CD4-positive, alpha-beta T cell (primary cell): ENCODE measurements at regions not wholly inside any gene's neighbourhood (a gene's known extent, or its start where the extent isn't known, plus 50 kb on each side); places are given as distances from the start of the nearest gene placed in this dataset.

ENCODE experiments used
- ATAC-seq: fragments of 200-7000 bp; cut with Tn5 transposase; one replicate; pipeline ENCODE4 v1.10.0; 2022; ENCODE audit warnings: mild to moderate bottlenecking; ENCODE audit not compliant: poor library complexity
- CTCF ChIA-PET: fragments of 350-600 bp; sonication (Branson Sonifier 250); formaldehyde crosslinking; loops from one replicate; lab custom pipeline; 2021; ENCODE audit warnings: antibody characterized with exemption, inconsistent platforms; lab: Charles Lee
- POLR2A ChIA-PET: fragments of 350-600 bp; sonication (Branson Sonifier 250); formaldehyde crosslinking; loops from one replicate; lab custom pipeline; 2021; ENCODE audit warnings: antibody characterized with exemption, inconsistent platforms; lab: Charles Lee
- DNase-seq, 14 experiments: peaks; one replicate each; pipeline ENCODE4 v3.0.0-alpha.2; 2013 to 2020; ENCODE audit warnings: mixed read lengths in 2 of 14
- H3K27ac ChIP-seq, 2 donors: one replicate each; pipeline versions ENCODE4 v1.5.1 to v1.7.0; 2013; ENCODE audit warnings: low read length in 2 of 2, low read depth in 1 of 2, mild to moderate bottlenecking in 1 of 2
- H3K27me3 ChIP-seq, 2 experiments: 1 replicate in 1 of 2; 2 replicates in 1 of 2; pipeline versions ENCODE4 v1.6.1 to v1.7.0; 2013; ENCODE audit warnings: low read length in 2 of 2, control low read depth in 1 of 2, mild to moderate bottlenecking in 1 of 2, moderate library complexity in 1 of 2; ENCODE audit not compliant: insufficient read depth in 2 of 2, control insufficient read depth in 1 of 2
- H3K36me3 ChIP-seq: one replicate; pipeline ENCODE4 v1.6.1; 2013; ENCODE audit warnings: low read length, control low read depth; ENCODE audit not compliant: insufficient read depth
- H3K4me1 ChIP-seq: one replicate; pipeline ENCODE4 v1.6.1; 2013; ENCODE audit warnings: low read length, control low read depth; ENCODE audit not compliant: insufficient read depth
- H3K4me3 ChIP-seq: one replicate; pipeline ENCODE4 v1.5.1; 2013; ENCODE audit warnings: mild to moderate bottlenecking, low read length, moderate library complexity
- H3K9me3 ChIP-seq, 2 experiments: 1 replicate in 1 of 2; 2 replicates in 1 of 2; pipeline versions ENCODE4 v1.6.1 to v1.7.0; 2013; ENCODE audit warnings: low read length in 2 of 2, mild to moderate bottlenecking in 2 of 2, control low read depth in 1 of 2, moderate library complexity in 1 of 2; ENCODE audit not compliant: control insufficient read depth in 1 of 2, insufficient read depth in 1 of 2
- H3K27ac Mint-ChIP-seq: one replicate; pipeline ENCODE4 v1.8.0; 2020; ENCODE audit warnings: mixed read lengths
- H3K27me3 Mint-ChIP-seq: one replicate; pipeline ENCODE4 v1.8.0; 2021; ENCODE audit warnings: mixed read lengths
- H3K36me3 Mint-ChIP-seq: one replicate; pipeline ENCODE4 v1.8.0; 2021; ENCODE audit warnings: low read depth, mixed read lengths
- H3K4me1 Mint-ChIP-seq: one replicate; pipeline ENCODE4 v1.8.0; 2021; ENCODE audit warnings: low read depth, mixed read lengths
- H3K4me3 Mint-ChIP-seq: one replicate; pipeline ENCODE4 v1.8.0; 2020; ENCODE audit warnings: mild to moderate bottlenecking, mixed read lengths
- H3K9me3 Mint-ChIP-seq: one replicate; pipeline ENCODE4 v1.8.0; 2020; ENCODE audit warnings: mixed read lengths
- intact Hi-C, 2 experiments: fragments of 100-400 bp; cut with DNase I in 1 of 2; cut with micrococcal nuclease in 1 of 2; formaldehyde crosslinking; loops; one replicate each; pipeline versions ENCODE4 v1.15.1 to v1.9.0; 2023 to 2025; cut with DNase I, micrococcal nuclease
- TF ChIP-seq, protein P1 (sequence below): fragments of 200-600 bp; IDR thresholded peaks from one replicate; pipeline ENCODE4 v1.8.0; 2022; ENCODE audit warnings: antibody characterized with exemption, mild to moderate bottlenecking

GRCh38 chr3:66581256-66581655 is 80.4 kb upstream of the LRIG1 start:
- no peak overlapping the region for H3K4me3 Mint-ChIP-seq
- DNase-seq (no peak), ATAC-seq (no peak)
- POLR2A ChIA-PET = no interaction called here
- Histone ChIP-seq H3K4me3 (no peak overlapping the region), H3K27me3 (peaks cover 5 to 6% of the 10 kb centered on the region in 2 experiments), H3K9me3 (no peaks in the 10 kb centered on the region), H3K27ac (no peak overlapping the region), H3K36me3 (no peaks in the 10 kb centered on the region), H3K4me1 (peaks cover 19% of the 10 kb centered on the region)
- H3K4me1 Mint-ChIP-seq = peaks cover 15% of the 10 kb centered on the region
- intact Hi-C loops = no loop called here
- H3K27ac Mint-ChIP-seq = no peak overlapping the region
- H3K36me3 Mint-ChIP-seq = no peaks in the 10 kb centered on the region
- H3K27me3 Mint-ChIP-seq = peaks cover 14% of the 10 kb centered on the region
- CTCF ChIA-PET = interaction anchor here (0.7 kb wide), 1 partner anchor 1083 kb away, joined by 3 read pairs; no protein-coding TSS in a partner anchor
- no peaks in the 10 kb centered on the region for H3K9me3 Mint-ChIP-seq
- TF ChIP-seq, protein P1, sequence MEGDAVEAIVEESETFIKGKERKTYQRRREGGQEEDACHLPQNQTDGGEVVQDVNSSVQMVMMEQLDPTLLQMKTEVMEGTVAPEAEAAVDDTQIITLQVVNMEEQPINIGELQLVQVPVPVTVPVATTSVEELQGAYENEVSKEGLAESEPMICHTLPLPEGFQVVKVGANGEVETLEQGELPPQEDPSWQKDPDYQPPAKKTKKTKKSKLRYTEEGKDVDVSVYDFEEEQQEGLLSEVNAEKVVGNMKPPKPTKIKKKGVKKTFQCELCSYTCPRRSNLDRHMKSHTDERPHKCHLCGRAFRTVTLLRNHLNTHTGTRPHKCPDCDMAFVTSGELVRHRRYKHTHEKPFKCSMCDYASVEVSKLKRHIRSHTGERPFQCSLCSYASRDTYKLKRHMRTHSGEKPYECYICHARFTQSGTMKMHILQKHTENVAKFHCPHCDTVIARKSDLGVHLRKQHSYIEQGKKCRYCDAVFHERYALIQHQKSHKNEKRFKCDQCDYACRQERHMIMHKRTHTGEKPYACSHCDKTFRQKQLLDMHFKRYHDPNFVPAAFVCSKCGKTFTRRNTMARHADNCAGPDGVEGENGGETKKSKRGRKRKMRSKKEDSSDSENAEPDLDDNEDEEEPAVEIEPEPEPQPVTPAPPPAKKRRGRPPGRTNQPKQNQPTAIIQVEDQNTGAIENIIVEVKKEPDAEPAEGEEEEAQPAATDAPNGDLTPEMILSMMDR = no peak

- peaks cover 5 to 12% of the 10 kb centered on the region in 2 experiments for H3K27me3 ChIP-seq
- peaks cover 14% of the 10 kb centered on the region for H3K27me3 Mint-ChIP-seq
- no peak overlapping the region for H3K27ac Mint-ChIP-seq
- ChIA-PET POLR2A (no interaction called here), CTCF (interaction anchor here (0.5 kb wide), 1 partner anchor 26 kb away, joined by 3 read pairs; no protein-coding TSS in a partner anchor)
- TF ChIP-seq, protein P1 = no peak
- no peaks in the 10 kb centered on the region for H3K9me3 Mint-ChIP-seq
- H3K27ac ChIP-seq = no peak overlapping the region
- ATAC-seq (peak; percentile 67), DNase-seq (peak; percentile 15 to 86 (median 41))
- no peaks in the 10 kb centered on the region for H3K9me3 ChIP-seq
- intact Hi-C loops = no loop called here
- H3K36me3 Mint-ChIP-seq = no peaks in the 10 kb centered on the region
- H3K4me3 Mint-ChIP-seq = peak overlapping the region; percentile 4
- no peaks in the 10 kb centered on the region for H3K36me3 ChIP-seq
- no peak overlapping the region for H3K4me3 ChIP-seq
- H3K4me1 Mint-ChIP-seq = peaks cover 15% of the 10 kb centered on the region
- peaks cover 19% of the 10 kb centered on the region for H3K4me1 ChIP-seq
These were observed 82.0 kb upstream of the LRIG1 start for GRCh38 chr3:66582721-66583423.

DNA sequence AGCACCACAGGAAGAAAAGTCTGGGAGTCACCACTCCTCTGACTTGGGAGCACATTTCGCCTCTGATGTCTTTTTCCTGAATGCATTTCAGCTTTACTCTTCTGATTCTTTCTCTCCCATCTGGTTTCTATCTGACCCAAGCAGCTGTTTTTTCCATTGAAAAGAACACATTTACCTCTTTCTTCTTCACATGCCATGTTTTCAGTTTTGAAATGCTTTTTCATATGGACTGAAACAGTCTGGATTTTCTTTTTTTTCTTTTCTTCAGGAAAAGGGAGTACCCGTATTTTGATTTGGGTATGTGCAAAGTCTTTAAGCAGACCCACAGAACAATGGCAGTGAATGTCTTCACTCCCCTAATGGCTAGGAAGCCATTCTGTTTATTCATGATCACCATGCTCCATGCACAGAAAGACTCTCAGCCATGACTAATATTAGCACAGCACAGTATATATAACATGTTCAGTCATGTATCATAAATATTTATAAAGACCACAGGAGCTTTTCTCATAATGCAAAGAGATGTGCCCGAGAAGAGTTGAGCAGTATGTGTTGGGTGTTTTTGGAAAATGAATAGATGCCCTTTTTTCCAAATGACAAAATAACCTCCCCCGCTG is 82.7 kb upstream of the LRIG1 start:
- no peak overlapping the region for H3K4me3 Mint-ChIP-seq
- peaks cover 14% of the 10 kb centered on the region for H3K27me3 Mint-ChIP-seq
- H3K9me3 Mint-ChIP-seq = no peaks in the 10 kb centered on the region
- Histone ChIP-seq H3K4me1 (peaks cover 19% of the 10 kb centered on the region), H3K27ac (no peak overlapping the region), H3K9me3 (no peaks in the 10 kb centered on the region), H3K4me3 (no peak overlapping the region), H3K27me3 (peaks cover 5 to 12% of the 10 kb centered on the region in 2 experiments), H3K36me3 (no peaks in the 10 kb centered on the region)
- TF ChIP-seq, protein P1 = no peak
- no peak overlapping the region for H3K27ac Mint-ChIP-seq
- intact Hi-C loops = no loop called here
- CTCF ChIA-PET = no interaction called here
- no peak for ATAC-seq
- no peak for DNase-seq
- H3K36me3 Mint-ChIP-seq = no peaks in the 10 kb centered on the region
- H3K4me1 Mint-ChIP-seq = peaks cover 15% of the 10 kb centered on the region
- POLR2A ChIA-PET = no interaction called here
